Erythroblast (primary cell): ENCODE measurements at regions not wholly inside any gene's neighbourhood (a gene's known extent, or its start where the extent isn't known, plus 50 kb on each side); places are given as distances from the start of the nearest gene placed in this dataset.

ENCODE experiments used
- DNase-seq, 2 experiments: peaks; one replicate each; lab custom pipeline; 2025; lab: John Stamatoyannopoulos, UW
- GATA1 ChIP-seq: IDR thresholded peaks from 2 replicates; pipeline ENCODE4 v1.6.1; 2011; ENCODE audit warnings: low read depth, mild to moderate bottlenecking, control low read depth, low read length, moderate library complexity
- POLR2A ChIP-seq: IDR thresholded peaks from 2 replicates; pipeline ENCODE4 v1.6.1; 2011; ENCODE audit warnings: mild to moderate bottlenecking, low read length

DNA sequence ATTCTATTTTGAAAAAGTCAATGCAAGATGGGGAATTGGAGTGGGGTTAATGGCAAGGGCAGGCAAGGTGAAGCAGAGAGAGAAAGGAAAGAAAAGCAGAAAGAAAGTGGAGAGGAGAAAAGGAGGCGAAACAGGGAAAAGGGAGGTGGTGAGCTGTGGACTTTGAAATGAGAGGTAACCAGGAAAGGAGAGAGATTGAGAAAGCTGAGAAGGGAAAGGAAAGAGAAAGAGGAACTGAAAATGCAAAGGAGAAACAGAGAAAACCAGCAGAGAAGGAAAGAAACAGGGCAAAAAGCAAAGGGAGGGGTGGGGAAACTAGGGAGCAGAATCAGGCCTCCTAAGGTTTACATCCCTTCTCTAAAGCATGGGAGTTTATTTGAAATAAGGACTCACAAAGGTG lies 72.5 kb upstream of the TPK1 start:
- TF ChIP-seq POLR2A (no peak), GATA1 (no peak)
- DNase-seq, result no peak

DNA sequence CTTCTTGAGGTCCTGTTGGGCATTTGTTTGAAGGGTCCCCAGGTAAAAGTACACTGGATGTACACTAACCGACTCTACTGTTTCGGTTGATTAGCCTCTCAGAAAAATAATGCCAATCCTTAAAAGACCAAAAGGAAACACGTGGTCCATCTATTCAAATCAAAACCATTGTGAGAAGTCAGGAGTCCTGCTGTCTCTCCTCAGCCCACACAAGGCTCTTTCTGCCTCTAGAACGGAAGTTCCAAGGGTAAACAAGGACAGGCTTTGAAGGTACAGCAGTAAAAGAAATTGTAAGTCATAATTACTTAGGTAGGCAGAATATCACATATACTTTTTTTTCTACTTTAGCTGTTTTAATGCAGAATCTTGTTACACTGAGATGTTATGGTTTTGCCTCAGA lies 71.7 kb upstream of the TPK1 start:
- DNase-seq, result no peak
- TF ChIP-seq POLR2A (no peak), GATA1 (no peak)

DNA sequence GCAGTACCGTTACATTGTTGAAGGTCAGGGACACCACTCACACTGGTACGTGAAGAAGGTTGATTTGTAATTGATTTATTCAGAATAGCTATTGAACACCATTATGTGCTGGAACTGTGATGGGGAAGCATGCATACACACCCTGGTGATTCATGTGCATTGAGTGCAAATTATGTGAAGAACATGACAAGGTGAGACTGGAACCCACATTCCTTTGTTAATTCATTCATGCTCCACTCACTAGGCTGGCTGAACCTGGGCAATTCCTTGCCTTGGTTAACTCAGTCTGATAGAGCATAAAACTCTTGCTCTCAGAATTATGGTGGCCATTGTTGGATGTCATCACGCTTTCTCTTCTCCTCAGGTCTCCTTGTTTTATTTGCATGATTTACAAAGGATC lies 67.3 kb upstream of the TPK1 start:
- TF ChIP-seq POLR2A (no peak), GATA1 (no peak)
- DNase-seq, result no peak

DNA sequence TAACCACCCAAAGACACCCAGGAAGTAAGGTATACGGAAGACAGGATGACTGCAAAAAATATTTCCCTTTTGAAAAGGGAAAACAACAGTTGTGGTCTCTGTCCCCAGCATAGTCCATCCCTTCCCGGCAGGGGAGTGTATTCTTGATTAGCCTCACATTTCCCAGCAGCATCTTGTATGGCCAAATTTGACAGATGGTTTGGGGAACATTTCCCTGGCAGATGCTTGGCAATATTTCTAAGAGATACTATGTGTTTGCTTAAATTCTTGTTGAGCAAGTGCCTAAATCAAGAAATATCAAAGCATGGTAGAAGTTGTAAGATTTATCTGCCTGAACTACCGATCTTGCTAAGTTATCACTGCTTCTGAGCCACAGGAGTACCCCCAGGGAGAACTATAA lies 56.9 kb upstream of the TPK1 start:
- no peak for DNase-seq
- no peak for TF ChIP-seq GATA1
- TF ChIP-seq POLR2A, result no peak
